ENCODE measurements at regions not wholly inside any gene's neighbourhood (a gene's known extent, or its start where the extent isn't known, plus 50 kb on each side); places are given as distances from the start of the nearest gene placed in this dataset.

DNA sequence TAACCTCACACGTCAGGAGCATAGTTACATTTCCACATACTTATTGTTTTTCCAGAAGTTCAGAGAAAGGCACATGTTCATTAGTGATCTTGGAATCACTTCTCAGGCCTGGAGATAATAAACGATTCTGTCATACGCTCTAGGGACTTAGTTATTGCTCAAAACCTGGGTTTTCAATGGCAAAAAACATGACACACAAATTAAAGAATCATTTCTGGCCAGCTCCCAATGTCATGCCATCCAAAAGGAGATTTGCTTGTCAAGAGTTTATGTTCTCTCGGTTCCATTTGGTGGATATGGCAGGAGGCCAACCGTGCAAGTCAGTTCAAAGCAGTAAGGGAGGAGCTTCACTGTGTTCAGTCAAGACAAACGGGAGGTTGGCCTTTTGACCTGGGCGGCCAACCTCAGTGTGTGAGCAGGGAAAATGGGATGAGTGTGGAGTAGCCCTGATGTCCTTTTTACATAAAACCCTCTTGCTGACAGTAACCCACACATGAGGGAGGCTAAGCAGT is 123.4 kb downstream of the NXNL2 start:
- no peak for DNase-seq (ENCODE audit: low spot score)

DNA sequence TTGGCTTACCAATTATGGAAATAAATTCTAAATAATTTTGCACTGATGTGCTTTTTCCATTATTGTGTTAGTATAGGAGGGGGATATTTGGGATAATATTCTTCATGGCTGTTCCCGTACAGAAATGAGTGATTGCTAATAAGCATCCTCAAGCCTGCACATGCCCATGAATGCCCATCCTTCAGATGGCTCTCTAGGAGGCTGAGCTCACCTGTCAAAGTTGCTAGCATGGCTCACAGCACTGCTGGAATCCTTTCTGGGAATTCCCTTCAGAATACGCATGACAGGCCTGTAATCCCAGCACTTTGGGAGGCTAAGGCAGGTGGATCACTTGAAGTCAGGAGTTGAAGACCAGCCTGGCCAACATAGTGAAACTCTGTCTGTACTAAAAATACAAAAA is 124.1 kb downstream of the NXNL2 start:
- no peak for DNase-seq (ENCODE audit: low spot score)

DNA sequence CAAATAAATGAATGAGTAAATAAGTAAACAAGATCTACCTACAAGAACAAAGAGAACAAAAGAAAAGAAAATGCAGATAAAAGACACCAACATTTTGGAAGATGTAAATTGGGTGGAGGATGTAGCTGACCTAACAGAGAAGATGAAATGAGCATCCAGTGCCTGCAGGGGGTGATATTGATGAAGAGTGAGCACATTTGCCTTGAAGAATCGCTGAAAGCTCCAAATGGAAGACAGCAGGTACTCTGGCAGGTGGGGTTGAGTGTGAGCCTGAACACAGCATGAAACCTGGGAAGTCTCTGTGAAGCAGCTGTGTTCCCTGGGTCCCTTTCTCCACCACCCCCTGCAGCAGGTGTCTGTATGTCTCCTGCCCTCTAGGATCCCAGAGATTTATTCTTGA is 125.6 kb downstream of the NXNL2 start:
- no peak for DNase-seq (ENCODE audit: low spot score)

DNA sequence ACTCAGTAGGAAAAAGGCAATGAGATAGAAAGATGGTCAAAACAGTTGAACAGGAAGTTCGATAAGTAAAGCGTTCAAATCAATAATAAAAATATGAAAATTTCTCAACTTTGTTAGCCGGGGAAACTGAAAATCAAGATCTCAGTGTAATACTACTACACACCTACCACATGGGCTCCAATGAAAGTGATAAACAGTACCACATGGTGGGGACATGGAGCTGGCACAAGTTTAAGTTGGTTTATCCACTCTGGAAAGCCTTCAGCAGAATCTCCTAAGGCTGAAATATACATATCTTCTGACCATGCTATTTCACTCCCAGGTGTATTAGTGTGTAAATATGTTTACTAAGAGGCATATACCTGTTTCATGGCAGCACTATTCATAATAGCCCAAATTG is 126.8 kb downstream of the NXNL2 start:
- no peak for DNase-seq (ENCODE audit: low spot score)

DNA sequence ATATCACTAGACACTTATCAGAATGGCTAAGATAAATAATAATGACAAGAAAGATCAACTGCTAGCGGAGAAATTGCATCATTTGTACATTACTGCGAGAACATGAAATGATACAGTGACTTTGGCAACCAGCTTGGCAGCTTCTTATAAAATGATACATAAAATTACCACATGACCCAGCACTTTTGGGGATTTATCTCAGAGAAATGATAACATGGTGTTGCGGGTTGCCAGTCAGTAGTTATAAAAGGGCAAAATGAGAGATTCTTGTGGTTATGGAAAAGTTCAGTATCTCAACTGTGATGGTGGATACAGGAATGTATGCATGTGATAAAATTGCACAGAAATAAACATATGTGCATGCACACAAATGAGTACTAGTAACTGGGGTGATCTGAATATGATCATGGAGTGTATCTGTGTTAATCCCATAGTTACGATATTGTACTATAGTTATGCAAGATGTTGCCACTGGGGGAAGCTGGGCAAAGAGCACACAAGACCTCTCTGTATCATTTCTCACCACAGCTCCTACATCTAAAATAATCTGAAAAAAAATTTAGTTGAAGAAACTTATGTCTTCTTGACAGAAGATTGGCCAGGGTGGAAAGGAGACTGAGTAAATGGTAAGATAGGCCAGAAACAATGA is 128.9 kb downstream of the NXNL2 start:
- no peak for DNase-seq (ENCODE audit: low spot score)

DNA sequence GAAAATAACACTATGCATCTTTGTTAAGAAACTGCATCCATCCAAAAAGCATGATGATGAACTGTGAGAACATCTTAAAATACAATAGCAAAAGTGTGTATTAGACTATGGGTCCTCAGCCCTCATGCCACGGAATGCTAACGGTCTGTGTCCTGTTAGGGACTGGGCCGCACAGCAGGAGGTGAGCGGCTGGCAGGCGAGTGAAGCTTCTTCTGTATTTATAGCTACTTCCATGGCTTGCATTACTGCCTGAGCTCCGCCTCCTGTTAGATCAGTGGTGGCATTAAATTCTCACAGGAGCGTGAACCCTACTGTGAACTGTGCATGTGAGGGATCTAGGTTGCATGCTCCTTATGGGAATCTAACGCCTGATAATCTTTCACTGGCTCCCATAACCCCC is 129.8 kb downstream of the NXNL2 start:
- DNase-seq (ENCODE audit: low spot score) = no peak

DNA sequence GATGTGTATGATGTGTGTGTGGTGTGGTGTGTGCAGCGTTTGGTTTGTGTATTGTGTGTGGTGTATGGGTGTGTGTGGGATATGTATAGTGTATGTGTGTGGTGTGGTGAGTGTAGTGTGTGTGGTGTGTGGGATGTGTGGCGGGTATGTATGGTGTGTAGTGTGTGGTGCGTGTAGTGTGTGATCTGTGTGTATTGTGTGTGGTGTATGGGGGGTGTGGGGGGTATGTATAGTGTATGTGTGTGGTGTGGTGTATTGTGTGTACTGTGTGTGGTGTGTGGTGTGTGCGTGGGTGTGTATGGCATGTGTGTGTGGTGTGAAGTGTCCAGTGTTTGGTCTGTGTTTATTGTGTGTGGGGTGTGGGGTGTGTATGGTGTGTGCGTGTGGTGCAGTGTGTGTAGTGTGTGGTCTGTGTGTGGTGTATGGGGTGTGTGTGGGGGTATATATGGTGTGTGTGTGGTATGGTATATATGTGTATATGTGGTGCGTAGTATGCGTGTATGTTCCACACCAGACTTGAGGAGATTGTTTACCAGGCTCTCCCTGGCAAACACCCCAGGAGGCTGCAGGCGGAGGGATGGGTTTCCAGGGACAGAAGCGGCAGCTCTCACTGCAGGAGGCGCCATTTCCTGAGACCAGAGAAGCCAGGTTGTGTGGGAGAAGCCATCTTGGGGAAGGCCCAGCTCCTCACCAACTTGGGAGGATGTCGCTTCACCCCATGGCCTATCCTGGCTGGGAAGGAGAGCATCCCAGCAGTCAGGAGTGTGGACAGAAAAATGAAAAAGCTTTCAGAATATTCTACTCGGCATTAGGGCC is 138.1 kb downstream of the NXNL2 start:
- peak; percentile 12 for DNase-seq (ENCODE audit: low spot score)

DNA sequence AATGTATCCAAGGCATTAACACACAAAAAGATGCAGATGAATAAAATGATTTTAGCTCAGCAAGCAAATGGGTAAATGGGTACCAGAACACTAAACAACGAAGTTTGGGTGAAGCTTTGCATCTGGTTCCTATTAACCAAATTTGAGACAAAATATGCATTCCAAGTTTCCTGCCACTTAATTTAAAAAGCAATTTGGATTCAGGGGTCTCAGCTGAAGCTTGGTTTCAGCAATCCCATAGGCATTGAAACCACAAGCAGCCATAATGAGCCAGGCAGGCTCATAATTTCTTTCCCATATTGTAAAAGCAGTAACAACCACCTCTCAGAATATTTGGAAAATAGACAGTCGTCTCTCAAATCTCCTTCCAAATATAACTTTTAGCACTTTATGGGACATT is 138.9 kb downstream of the NXNL2 start:
- DNase-seq (ENCODE audit: low spot score) = no peak

DNA sequence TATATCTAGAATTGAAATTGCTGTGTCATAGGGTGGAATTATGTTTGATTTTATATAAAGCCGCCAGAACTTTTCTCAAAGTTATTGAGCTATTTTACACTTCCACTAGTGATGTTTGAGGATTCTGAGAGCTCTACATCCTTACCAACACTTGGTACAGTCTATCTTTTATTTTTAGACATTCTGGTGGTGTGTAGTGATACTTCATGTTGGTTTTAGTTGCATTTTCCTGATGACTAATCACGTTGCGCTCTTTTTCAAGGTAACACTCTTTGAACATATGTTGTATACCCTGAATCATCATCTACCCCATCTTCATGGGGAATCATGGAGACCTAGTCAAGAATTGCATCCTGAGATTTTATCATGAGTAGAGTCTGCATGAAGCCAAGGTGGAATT is 141.7 kb downstream of the NXNL2 start:
- no peak for DNase-seq (ENCODE audit: low spot score)

DNA sequence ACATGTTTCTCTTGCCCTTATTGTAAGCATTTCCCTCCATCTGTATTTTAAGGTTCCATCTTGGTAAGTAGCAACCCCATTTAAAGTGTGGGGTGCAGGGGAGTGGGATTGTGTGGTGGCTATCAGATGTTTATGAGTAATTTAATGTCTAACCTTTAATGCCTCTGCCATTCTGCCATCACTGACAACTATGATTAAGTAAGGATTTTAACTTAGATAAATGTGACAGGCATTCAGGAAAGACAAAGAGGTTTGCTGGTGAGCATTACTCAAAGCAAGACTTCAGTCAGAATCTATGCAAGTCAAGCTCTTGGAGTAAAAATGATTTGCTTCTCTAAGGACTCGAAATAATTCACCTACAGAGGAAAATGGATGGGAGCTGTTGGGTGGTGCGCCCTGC is 143.0 kb downstream of the NXNL2 start:
- DNase-seq (ENCODE audit: low spot score) = no peak

DNA sequence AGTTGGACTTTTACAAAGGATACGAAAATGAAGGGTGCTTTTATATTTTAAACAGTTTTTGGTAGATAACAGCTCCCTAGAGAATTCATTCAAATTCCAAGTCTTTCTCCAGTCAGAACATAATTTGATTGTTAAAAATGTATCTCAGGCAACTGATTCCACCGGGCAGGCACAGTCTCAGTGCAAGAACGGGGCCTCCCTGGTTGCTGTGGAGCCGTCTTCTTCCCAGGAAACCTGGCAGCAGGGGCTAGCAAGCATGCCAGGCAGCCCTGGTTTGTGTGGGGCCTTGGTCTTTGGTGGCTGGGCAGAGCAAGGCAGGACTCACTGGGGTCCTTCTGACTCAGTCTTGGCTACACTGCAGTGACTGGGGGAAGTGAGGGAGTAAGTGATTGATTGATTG is 143.5 kb downstream of the NXNL2 start:
- DNase-seq (ENCODE audit: low spot score) = no peak

DNA sequence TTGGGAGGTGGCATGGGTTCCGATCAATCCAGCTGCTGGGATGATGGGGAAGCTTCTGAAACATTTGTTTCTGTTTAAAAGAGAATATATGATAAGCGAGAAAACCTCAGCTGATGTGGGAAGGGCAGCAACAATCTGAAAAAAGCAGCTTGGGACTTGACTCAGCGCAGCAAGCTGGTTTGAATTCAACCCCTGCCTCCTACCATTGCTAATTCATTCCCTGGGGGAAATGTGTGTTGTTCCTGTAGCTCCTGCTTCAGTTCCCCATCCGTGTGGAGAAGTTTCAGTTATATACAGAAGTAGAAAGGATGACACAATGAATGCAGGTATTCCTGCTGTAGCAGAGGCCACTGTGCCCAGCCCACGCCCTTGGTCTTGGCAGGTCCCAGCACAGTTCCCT is 145.1 kb downstream of the NXNL2 start:
- no peak for DNase-seq (ENCODE audit: low spot score)

DNA sequence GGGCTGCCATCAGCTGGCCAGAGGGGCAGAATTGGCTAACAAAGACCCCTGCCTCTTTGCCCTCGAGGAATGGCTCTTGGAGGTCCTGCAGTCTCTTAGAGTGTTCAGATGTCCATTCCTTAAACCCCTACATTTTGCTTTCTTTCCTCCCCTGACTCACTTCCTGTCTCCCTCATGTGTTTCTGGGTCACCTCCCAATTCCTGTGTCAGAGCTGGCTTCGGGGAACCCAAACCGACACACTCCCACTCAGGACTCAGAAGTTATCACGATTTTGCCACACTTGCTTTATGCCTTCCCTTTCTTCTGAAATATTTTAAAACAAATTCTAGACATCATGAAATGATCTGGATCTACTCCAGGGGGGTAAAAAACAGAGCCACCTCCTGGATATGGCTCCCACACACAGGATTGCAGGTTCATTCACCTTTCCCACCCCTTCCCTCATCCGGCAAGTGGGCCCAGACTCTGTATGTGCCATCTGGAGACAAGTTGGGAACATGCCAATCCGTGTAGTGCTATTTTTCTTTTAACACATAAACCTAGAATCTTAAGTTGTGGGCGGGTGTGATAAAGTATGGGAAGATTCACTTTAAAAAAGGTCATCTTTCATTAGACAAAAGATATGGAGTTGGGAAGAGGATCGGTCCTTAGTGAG is 145.7 kb downstream of the NXNL2 start:
- no peak for DNase-seq (ENCODE audit: low spot score)

DNA sequence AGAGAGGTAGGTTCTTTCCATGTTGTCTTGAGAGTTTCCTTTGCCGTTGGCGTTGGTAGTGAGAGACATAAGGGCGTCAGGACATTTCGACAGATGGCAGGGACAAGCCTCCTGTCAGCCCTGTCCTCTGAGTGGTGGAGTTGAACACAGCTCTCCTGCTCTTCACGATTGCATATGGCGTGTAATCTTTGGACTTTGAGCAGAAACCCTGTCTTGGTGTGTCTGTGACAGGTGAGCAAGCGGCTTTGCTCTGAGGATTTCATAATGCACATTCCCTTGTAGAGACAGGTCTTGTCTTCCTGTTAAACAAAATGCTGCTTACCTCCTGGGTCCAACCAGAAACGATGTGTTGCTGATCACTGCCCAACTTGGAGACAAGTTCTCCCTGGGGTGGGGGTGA is 146.5 kb downstream of the NXNL2 start:
- DNase-seq (ENCODE audit: low spot score) = no peak

DNA sequence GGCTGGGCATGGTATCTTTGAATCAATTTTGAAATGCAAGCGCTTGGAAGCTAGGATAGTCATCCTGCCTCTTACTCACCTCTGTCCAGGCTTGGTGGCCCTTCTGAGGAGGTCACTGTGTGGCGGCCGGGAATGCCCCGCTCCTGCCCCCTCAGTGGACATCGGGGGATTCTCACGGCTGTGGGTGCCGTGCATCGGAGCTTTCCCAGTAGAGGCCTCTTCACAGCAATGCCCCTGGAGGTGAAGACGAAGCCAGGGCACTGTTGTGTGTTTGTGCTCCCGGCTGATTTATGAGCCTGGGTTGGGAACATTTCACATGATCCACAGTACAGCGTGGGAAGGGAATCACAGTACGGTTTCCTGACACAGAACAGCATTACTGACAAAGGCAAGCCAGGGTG is 147.5 kb downstream of the NXNL2 start:
- no peak for DNase-seq (ENCODE audit: low spot score)

DNA sequence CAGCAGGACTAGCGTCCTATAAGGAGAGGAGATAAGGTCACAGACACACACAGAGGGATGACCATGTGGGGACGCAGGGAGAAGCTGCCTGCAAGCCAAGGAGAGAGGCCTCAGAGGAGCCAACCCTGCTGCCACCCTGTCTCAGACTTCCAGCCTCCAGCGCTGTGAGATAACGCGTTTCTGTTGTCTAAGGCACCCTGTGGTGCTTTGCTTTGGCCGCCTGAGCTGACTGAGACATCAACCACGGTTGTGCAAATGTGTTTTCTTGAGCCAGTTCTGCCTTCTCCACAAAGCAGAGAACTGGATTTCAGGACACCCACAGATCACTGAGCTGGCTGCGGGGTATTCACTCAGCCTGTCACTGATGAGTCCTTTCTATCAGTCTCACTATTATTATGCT is 149.1 kb downstream of the NXNL2 start:
- DNase-seq (ENCODE audit: low spot score) = no peak

DNA sequence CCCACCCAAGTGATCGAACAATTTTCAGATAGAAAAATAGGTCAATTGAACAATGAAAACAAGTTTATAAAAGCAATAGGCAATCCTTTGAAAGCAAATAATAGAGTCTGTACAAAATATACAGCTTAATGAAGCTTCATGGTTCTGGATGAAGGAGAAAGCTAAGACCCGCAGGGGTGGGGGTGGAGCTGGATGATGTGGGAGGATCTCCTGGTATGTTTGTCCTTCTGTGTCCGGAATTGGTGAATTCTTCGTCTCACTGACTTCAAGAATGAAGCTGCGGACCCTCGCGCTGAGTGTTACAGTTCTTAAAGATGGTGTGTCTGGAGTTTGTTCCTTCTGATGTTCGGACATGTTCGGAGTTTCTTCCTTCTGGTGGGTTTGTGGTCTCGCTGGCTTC is 149.9 kb downstream of the NXNL2 start:
- DNase-seq (ENCODE audit: low spot score) = no peak

DNA sequence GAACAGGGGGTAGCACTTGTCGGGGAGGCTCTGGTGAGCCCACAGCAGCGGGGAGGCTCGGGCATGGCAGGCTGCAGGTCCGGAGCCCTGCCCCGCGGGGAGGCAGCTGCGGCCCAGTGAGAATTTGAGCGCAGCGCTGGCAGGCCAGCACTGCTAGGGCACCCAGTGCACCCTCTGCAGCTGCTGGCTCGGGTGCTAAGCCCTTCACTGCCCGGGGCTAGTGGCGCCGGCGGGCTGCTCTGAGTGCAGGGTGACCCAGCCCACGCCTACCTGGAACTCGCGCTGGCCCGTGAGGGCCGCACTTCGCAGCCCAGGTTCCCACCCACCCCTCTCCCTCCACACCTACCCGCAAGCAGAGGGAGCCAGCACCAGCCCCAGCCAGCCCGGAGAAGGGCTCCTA is 151.0 kb downstream of the NXNL2 start:
- DNase-seq (ENCODE audit: low spot score) = no peak

DNA sequence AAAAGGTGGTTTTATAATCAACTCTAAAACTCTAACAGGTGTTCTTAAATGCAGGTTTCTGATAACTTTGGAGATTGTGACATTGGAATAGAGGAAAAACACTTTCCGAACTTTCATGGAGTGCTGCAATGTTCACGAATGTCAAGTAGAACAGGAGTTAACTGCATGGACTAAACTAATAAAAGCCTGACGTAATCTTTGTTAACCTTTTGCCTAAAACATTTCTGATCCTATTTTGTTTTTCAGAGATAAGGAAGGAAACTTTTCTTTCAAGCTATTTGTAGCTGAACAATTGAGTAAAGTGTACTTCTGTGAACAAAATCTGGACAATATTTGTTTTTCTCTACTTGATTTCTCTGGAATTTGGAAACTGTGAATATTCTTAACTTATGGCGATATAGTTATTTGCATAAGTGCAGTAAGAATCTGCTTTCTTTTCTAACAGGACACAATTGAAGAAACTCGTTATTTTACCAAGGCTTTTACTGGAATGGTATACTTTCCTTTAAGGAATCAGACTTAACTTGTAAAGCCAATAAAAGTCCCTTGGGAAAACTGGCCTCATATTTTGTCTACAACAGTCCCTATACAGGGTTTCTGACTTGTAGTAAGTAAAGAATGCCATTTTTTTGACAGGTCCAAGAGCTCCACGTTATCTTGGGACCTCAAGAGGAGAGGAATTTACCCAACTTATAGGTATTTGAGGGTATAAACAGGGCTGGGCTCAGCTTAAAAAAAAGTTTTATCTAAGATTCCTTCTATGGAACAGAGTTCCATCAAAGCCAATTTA is 154.7 kb downstream of the NXNL2 start:
- no peak for DNase-seq (ENCODE audit: low spot score)

DNA sequence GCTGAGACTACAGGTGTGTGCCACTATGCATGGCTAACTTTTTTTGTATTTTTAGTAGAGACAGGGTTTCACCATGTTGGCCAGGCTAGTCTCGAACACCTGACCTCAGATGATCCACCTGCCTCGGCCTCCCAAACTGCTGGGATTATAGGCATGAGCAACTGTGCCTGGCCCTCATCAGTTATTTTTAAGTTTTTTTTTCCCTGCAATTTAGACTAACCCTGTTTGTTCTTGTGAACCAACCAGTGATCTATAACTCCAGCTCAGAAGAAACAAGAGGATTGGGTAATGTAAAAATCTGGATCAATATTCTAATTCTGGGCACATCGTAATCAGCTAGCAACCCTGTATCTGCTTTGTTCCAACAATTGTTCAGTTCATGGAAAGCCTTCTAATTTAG is 155.7 kb downstream of the NXNL2 start:
- no peak for DNase-seq (ENCODE audit: low spot score)

DNA sequence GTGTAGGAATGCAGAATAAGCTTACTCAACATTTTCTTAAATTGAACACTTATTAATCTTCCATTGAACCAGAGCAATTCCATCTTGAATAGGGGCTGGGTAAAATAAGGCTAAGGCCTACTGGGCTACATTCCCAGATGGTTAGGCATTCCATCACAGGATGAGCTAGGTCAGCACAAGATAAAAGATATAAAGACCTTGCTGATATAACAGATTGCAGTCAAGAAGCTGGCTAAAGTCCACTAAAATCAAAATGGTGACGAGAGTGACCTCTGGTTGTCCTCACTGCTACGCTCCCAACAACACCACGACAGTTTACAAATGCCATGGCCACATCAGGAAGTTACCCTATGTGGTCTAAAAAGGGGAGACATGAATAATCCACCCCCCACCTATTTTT is 156.1 kb downstream of the NXNL2 start:
- no peak for DNase-seq (ENCODE audit: low spot score)

DNA sequence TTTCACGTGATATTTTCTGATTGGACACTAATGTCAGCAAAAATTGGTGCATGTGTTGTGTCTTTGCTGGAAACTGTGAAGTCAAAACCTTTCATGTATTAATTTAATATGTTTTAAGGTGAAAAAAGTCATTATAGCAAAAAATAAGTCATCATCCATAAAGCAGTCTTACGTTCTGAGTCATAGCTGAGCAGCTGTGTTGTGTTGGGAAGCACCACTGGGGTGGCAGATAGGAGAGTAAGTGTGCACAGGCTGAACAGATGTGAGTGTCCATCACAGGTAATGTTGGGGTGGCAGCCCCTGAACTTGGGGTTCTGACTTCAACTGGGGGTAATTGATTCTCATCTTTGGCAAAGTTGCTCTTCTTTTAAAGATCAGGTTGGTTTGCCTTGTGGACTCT is 156.8 kb downstream of the NXNL2 start:
- DNase-seq (ENCODE audit: low spot score) = no peak

Data from SK-N-DZ (cell line).